Colonic mucosa (tissue), 4 donors: ENCODE measurements at regions not wholly inside any gene's neighbourhood (a gene's known extent, or its start where the extent isn't known, plus 50 kb on each side); places are given as distances from the start of the nearest gene placed in this dataset.

ENCODE experiments used
- DNase-seq: peaks from one replicate; pipeline ENCODE4 v3.0.0-alpha.2; 2020
- H3K27ac ChIP-seq: fragments of 200-600 bp; one replicate; pipeline ENCODE4 v1.8.0; 2021
- H3K27me3 ChIP-seq: fragments of 200-600 bp; one replicate; pipeline ENCODE4 v1.8.0; 2021
- H3K36me3 ChIP-seq: fragments of 200-600 bp; one replicate; pipeline ENCODE4 v1.8.0; 2021
- H3K4me1 ChIP-seq: fragments of 200-600 bp; one replicate; pipeline ENCODE4 v1.8.0; 2021; ENCODE audit warnings: mild to moderate bottlenecking
- H3K4me3 ChIP-seq: fragments of 200-600 bp; one replicate; pipeline ENCODE4 v1.8.0; 2021
- H3K9ac ChIP-seq, 2 donors: one replicate each; pipeline ENCODE4 v1.7.0; 2013; ENCODE audit warnings: control low read depth in 2 of 2, low read depth in 2 of 2, low read length in 2 of 2
- H3K9me3 ChIP-seq: fragments of 200-600 bp; one replicate; pipeline ENCODE4 v1.8.0; 2021
- CTCF ChIP-seq: fragments of 200-600 bp; IDR thresholded peaks from one replicate; pipeline ENCODE4 v1.8.0; 2022; ENCODE audit warnings: antibody characterized with exemption, mild to moderate bottlenecking
- intact Hi-C: fragments of 100-400 bp; cut with DNase I; formaldehyde crosslinking; loops from one replicate; pipeline ENCODE4 v1.14.1; 2022
- donor health status: healthy.
- donor health status: DM: no; HTN: no; CAD: no.
- donor health status: DM: no; HTN: no; CAD: no.

GRCh38 chr12:24463375-24463774, 485.5 kb downstream of the BCAT1 start:
- intact Hi-C loops = no loop called here
- Histone ChIP-seq H3K27me3 (no peaks in the 10 kb centered on the region), H3K4me1 (no peaks in the 10 kb centered on the region), H3K27ac (no peak overlapping the region), H3K9me3 (no peaks in the 10 kb centered on the region), H3K36me3 (no peaks in the 10 kb centered on the region), H3K9ac (no peak overlapping the region), H3K4me3 (no peak overlapping the region)
- DNase-seq = no peak
- no peak for TF ChIP-seq CTCF

- Histone ChIP-seq H3K9ac (no peak overlapping the region), H3K4me1 (no peaks in the 10 kb centered on the region), H3K4me3 (no peak overlapping the region), H3K36me3 (no peaks in the 10 kb centered on the region), H3K27ac (no peak overlapping the region), H3K9me3 (no peaks in the 10 kb centered on the region), H3K27me3 (no peaks in the 10 kb centered on the region)
- intact Hi-C loops = no loop called here
- no peak for DNase-seq
- TF ChIP-seq CTCF = no peak
Measured at GRCh38 chr12:24462946-24463345, 486.0 kb downstream of the BCAT1 start.

- no peak overlapping the region for H3K9ac ChIP-seq
- no peaks in the 10 kb centered on the region for H3K36me3 ChIP-seq
- H3K4me1 ChIP-seq = no peaks in the 10 kb centered on the region
- intact Hi-C loops = no loop called here
- H3K27me3 ChIP-seq = no peaks in the 10 kb centered on the region
- H3K27ac ChIP-seq = no peak overlapping the region
- no peak for DNase-seq
- no peak overlapping the region for H3K4me3 ChIP-seq
- no peak for TF ChIP-seq CTCF
- no peaks in the 10 kb centered on the region for H3K9me3 ChIP-seq
Measured at GRCh38 chr12:24460506-24460905, 488.4 kb downstream of the BCAT1 start.

- DNase-seq = no peak
- H3K27ac ChIP-seq = no peak overlapping the region
- H3K27me3 ChIP-seq = no peaks in the 10 kb centered on the region
- intact Hi-C loops = no loop called here
- TF ChIP-seq CTCF = no peak
- no peaks in the 10 kb centered on the region for H3K36me3 ChIP-seq
- no peaks in the 10 kb centered on the region for H3K4me1 ChIP-seq
- no peak overlapping the region for H3K9ac ChIP-seq
- H3K4me3 ChIP-seq = no peak overlapping the region
- H3K9me3 ChIP-seq = no peaks in the 10 kb centered on the region
Measured at GRCh38 chr12:24460099-24460498, 488.8 kb downstream of the BCAT1 start.

- DNase-seq = no peak
- no peaks in the 10 kb centered on the region for H3K36me3 ChIP-seq
- H3K9me3 ChIP-seq = no peaks in the 10 kb centered on the region
- no peaks in the 10 kb centered on the region for H3K4me1 ChIP-seq
- no peak overlapping the region for H3K4me3 ChIP-seq
- intact Hi-C loops = no loop called here
- H3K9ac ChIP-seq = no peak overlapping the region
- H3K27me3 ChIP-seq = no peaks in the 10 kb centered on the region
- no peak for TF ChIP-seq CTCF
- no peak overlapping the region for H3K27ac ChIP-seq
Measured at GRCh38 chr12:24455811-24456210, 493.1 kb downstream of the BCAT1 start.

GRCh38 chr12:24447678-24448077, 498.2 kb upstream of the SOX5 start:
- TF ChIP-seq CTCF = no peak
- intact Hi-C loops = no loop called here

More at GRCh38 chr12:24447678-24448077, 498.2 kb upstream of the SOX5 start:
- Histone ChIP-seq H3K27ac (no peak overlapping the region), H3K9ac (no peak overlapping the region), H3K9me3 (no peaks in the 10 kb centered on the region), H3K4me1 (no peaks in the 10 kb centered on the region), H3K4me3 (no peak overlapping the region), H3K27me3 (no peaks in the 10 kb centered on the region), H3K36me3 (no peaks in the 10 kb centered on the region)
- no peak for DNase-seq
